ENCODE measurements at regions not wholly inside any gene's neighbourhood (a gene's known extent, or its start where the extent isn't known, plus 50 kb on each side); places are given as distances from the start of the nearest gene placed in this dataset.
"Not testable (repeated sequence)": the region's sequence is repeated elsewhere in the genome, so short reads cannot be mapped to it uniquely, and the experiment has no call there.

DNA sequence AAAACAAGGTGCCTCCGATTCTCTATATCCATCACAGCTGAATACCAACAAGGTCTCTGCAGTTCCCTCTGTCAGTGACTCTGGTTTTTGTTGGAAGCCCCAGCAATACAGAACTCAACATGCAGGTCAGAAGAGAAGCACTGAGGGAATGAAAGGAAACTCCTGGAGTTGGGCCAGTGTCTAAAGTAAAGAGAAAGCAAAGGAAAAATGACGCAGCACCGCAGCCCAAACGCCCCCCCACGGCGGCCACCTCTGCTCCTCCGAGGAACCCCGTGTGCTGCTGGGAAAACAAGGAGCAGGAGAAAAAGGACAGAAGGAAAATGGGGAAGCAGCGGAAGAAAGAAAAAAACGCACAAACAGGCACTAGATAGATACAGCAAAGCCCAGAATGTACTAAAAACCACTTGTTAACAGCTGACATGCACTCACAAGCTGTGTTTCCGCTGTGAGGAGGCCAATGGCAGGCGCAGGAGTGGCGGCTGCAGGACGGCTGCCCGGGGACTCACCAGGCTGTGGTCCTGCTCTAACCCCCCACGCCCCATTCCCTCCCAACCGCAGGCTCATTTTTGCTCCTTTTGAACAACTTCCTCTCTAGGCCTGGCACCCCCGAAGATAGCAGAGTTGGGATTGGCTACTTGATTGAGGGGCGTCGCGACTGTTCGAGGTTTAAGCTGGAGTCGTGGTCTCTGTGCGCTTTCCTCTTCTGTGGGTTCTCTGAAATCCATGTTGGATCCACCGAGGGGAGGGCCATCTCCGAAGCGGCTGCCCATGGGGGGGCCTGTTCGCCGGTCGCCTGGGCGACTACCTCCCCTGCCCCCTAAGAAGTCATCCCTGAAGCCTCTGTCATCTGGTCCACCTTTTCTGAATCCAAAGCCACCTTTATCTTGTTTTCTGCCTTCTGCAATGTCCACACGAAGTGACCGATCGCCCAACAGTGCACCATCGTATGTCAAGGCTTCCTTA is 204.8 kb downstream of the HIBADH start:
- TF ChIP-seq, protein P1, sequence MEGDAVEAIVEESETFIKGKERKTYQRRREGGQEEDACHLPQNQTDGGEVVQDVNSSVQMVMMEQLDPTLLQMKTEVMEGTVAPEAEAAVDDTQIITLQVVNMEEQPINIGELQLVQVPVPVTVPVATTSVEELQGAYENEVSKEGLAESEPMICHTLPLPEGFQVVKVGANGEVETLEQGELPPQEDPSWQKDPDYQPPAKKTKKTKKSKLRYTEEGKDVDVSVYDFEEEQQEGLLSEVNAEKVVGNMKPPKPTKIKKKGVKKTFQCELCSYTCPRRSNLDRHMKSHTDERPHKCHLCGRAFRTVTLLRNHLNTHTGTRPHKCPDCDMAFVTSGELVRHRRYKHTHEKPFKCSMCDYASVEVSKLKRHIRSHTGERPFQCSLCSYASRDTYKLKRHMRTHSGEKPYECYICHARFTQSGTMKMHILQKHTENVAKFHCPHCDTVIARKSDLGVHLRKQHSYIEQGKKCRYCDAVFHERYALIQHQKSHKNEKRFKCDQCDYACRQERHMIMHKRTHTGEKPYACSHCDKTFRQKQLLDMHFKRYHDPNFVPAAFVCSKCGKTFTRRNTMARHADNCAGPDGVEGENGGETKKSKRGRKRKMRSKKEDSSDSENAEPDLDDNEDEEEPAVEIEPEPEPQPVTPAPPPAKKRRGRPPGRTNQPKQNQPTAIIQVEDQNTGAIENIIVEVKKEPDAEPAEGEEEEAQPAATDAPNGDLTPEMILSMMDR (IDR thresholded peaks at IDR 0.05): not testable (repeated sequence)
- not testable (repeated sequence) for TF ChIP-seq EP300, POLR2A (IDR thresholded peaks at IDR 0.05)

Measured in upper lobe of left lung (tissue), 4 donors.